Activated CD8-positive, alpha-beta memory T cell treated with anti-CD3 and anti-CD28 coated beads for 1 hour (primary cell): ENCODE measurements at regions not wholly inside any gene's neighbourhood (a gene's known extent, or its start where the extent isn't known, plus 50 kb on each side); places are given as distances from the start of the nearest gene placed in this dataset.
A peak's percentile ranks its signal among the peaks of the same experiment; 100 is the strongest.
"Not testable (repeated sequence)": the region's sequence is repeated elsewhere in the genome, so short reads cannot be mapped to it uniquely, and the experiment has no call there.

Source experiments
- DNase-seq, 2 donors: peaks; one replicate each; pipeline ENCODE4 v3.0.0-alpha.2; 2020; ENCODE audit warnings: low read depth in 1 of 2; ENCODE audit errors: extremely low read depth in 1 of 2

- no peak for DNase-seq
These were observed 72.1 kb downstream of the AKR1C4 start for GRCh38 chr10:5268743-5269142.

GRCh38 chr10:5269791-5270190 is 73.2 kb downstream of the AKR1C4 start:
- no peak for DNase-seq

- DNase-seq: no peak
These were observed 74.9 kb downstream of the AKR1C4 start for GRCh38 chr10:5271526-5271925.

GRCh38 chr10:5272065-5272803 is 75.6 kb downstream of the AKR1C4 start:
- DNase-seq: no peak

- no peak for DNase-seq
These were observed 78.2 kb downstream of the AKR1C4 start for GRCh38 chr10:5274795-5275194.

GRCh38 chr10:5281356-5281755 is 83.4 kb upstream of the UCN3 start:
- DNase-seq: no peak

GRCh38 chr10:5282137-5282536 is 82.6 kb upstream of the UCN3 start:
- DNase-seq: no peak

GRCh38 chr10:5283305-5284158 is 81.2 kb upstream of the UCN3 start:
- peak in 1 of 2 donors; percentile 38 for DNase-seq

GRCh38 chr10:5284311-5285057 is 80.3 kb upstream of the UCN3 start:
- no peak for DNase-seq

GRCh38 chr10:5285186-5285585 is 79.6 kb upstream of the UCN3 start:
- no peak for DNase-seq

GRCh38 chr10:5288359-5288758 is 76.4 kb upstream of the UCN3 start:
- DNase-seq: no peak

- not testable (repeated sequence) for DNase-seq
These were observed 75.5 kb upstream of the UCN3 start for GRCh38 chr10:5289228-5289627.

- peak in 1 of 2 donors; percentile 27 for DNase-seq
These were observed 73.1 kb upstream of the UCN3 start for GRCh38 chr10:5291501-5292195.

GRCh38 chr10:5292196-5292735 is 72.5 kb upstream of the UCN3 start:
- no peak for DNase-seq

- DNase-seq: not testable (repeated sequence)
These were observed 71.8 kb upstream of the UCN3 start for GRCh38 chr10:5292970-5293369.

GRCh38 chr10:5293691-5294550 is 70.8 kb upstream of the UCN3 start:
- peak in 1 of 2 donors; percentile 50 for DNase-seq

GRCh38 chr10:5297466-5297865 is 67.3 kb upstream of the UCN3 start:
- no peak for DNase-seq

GRCh38 chr10:5297996-5298395 is 66.8 kb upstream of the UCN3 start:
- no peak for DNase-seq

- DNase-seq: no peak
These were observed 64.8 kb upstream of the UCN3 start for GRCh38 chr10:5299950-5300349.

- DNase-seq: no peak
These were observed 61.3 kb upstream of the UCN3 start for GRCh38 chr10:5303504-5303903.
